GM23338 (cell line): ENCODE measurements at regions not wholly inside any gene's neighbourhood (a gene's known extent, or its start where the extent isn't known, plus 50 kb on each side); places are given as distances from the start of the nearest gene placed in this dataset.

ENCODE experiments used
- ATAC-seq: fragments of 200-7000 bp; cut with Tn5 transposase; 3 replicates; pipeline ENCODE4 v1.9.1; 2020
- DNase-seq: peaks from one replicate; pipeline ENCODE4 v3.0.0-alpha.2; 2015; ENCODE audit warnings: low spot score
- H2AFZ ChIP-seq: fragments of 200-600 bp; sonication (generic); 2 replicates; pipeline ENCODE4 v1.8.0; 2016; ENCODE audit warnings: antibody characterized with exemption, mild to moderate bottlenecking, moderate library complexity
- H3F3A ChIP-seq: fragments of 200-600 bp; sonication (generic); replicated peaks from 2 replicates; pipeline ENCODE4 v1.8.0; 2017; ENCODE audit warnings: antibody characterized with exemption, mixed run types, low read depth
- H3K27ac ChIP-seq: fragments of 200-600 bp; sonication (generic); 2 replicates; pipeline ENCODE4 v1.6.1; 2016; ENCODE audit warnings: low read depth
- H3K27me3 ChIP-seq: fragments of 200-600 bp; sonication (generic); 2 replicates; pipeline ENCODE4 v1.8.0; 2016; ENCODE audit warnings: mild to moderate bottlenecking, mixed run types, moderate library complexity; ENCODE audit not compliant: insufficient read depth
- H3K36me3 ChIP-seq: fragments of 200-600 bp; sonication (generic); 2 replicates; pipeline ENCODE4 v1.8.0; 2016; ENCODE audit warnings: mild to moderate bottlenecking; ENCODE audit not compliant: insufficient read depth
- H3K4me1 ChIP-seq: fragments of 200-600 bp; sonication (generic); 2 replicates; pipeline ENCODE4 v1.8.0; 2016; ENCODE audit warnings: mild to moderate bottlenecking, moderate library complexity; ENCODE audit not compliant: insufficient read depth
- H3K4me2 ChIP-seq: fragments of 200-600 bp; sonication (generic); 2 replicates; pipeline ENCODE4 v1.7.1; 2017; ENCODE audit warnings: mixed run types
- H3K4me3 ChIP-seq: fragments of 200-600 bp; sonication (generic); 2 replicates; pipeline ENCODE4 v1.6.1; 2016; ENCODE audit warnings: mixed run types
- H3K79me2 ChIP-seq: fragments of 200-600 bp; sonication (generic); replicated peaks from 2 replicates; pipeline ENCODE4 v1.8.0; 2017; ENCODE audit warnings: mild to moderate bottlenecking; ENCODE audit not compliant: insufficient read depth
- H3K9me2 ChIP-seq: fragments of 200-600 bp; sonication (generic); 2 replicates; pipeline ENCODE4 v1.8.0; 2017; ENCODE audit not compliant: insufficient read depth
- H4K20me1 ChIP-seq: fragments of 200-600 bp; sonication (generic); replicated peaks from 2 replicates; pipeline ENCODE4 v1.8.0; 2017; ENCODE audit warnings: mild to moderate bottlenecking; ENCODE audit not compliant: insufficient read depth
- H3K27ac Mint-ChIP-seq: 2 replicates; pipeline ENCODE4 v1.8.0; 2020; ENCODE audit warnings: inconsistent platforms, mild to moderate bottlenecking, moderate library complexity, mixed read lengths
- H3K27me3 Mint-ChIP-seq: 3 replicates; pipeline ENCODE4 v1.8.0; 2022; ENCODE audit warnings: low read depth, mild to moderate bottlenecking, moderate library complexity, mixed read lengths, inconsistent platforms; ENCODE audit not compliant: insufficient read depth, poor library complexity
- H3K36me3 Mint-ChIP-seq: 3 replicates; pipeline ENCODE4 v1.8.0; 2021; ENCODE audit warnings: low read depth, mild to moderate bottlenecking, inconsistent platforms, moderate library complexity, mixed read lengths
- H3K4me1 Mint-ChIP-seq: 3 replicates; pipeline ENCODE4 v1.8.0; 2020; ENCODE audit warnings: mild to moderate bottlenecking, inconsistent platforms, mixed read lengths
- H3K4me3 Mint-ChIP-seq: 3 replicates; pipeline ENCODE4 v1.8.0; 2021; ENCODE audit warnings: moderate library complexity, mild to moderate bottlenecking, inconsistent platforms, mixed read lengths
- H3K9me3 Mint-ChIP-seq: 3 replicates; pipeline ENCODE4 v1.8.0; 2020; ENCODE audit warnings: moderate library complexity, mild to moderate bottlenecking, inconsistent platforms, mixed read lengths
- CREB1 ChIP-seq: fragments of 250-450 bp; sonication (Bioruptor Pico); IDR thresholded peaks from 2 replicates; pipeline ENCODE4 v1.5.0; 2020; ENCODE audit warnings: low read depth, mild to moderate bottlenecking, moderate library complexity
- CTCF ChIP-seq, 2 experiments: fragments of 200-600 bp in 1 of 2; sonication (generic) in 1 of 2; conservative IDR thresholded peaks; 2 replicates each; pipeline versions ENCODE4 v1.5.1 to v1.6.1; 2016 to 2017; ENCODE audit warnings: antibody characterized with exemption in 2 of 2, low read depth in 2 of 2, mild to moderate bottlenecking in 2 of 2, moderate library complexity in 1 of 2
- ETS1 ChIP-seq: IDR thresholded peaks from 2 replicates; pipeline ENCODE4 v1.6.1; 2016; ENCODE audit warnings: antibody characterized with exemption
- EZH2 ChIP-seq: fragments of 200-600 bp; sonication (generic); IDR thresholded peaks from one replicate; pipeline ENCODE4 v1.8.0; 2017; ENCODE audit warnings: antibody characterized with exemption, mild to moderate bottlenecking, low read depth; ENCODE audit not compliant: unreplicated experiment
- JUNB ChIP-seq: IDR thresholded peaks from one replicate; pipeline ENCODE4 v1.6.1; 2016; ENCODE audit warnings: antibody characterized with exemption; ENCODE audit not compliant: unreplicated experiment
- NANOG ChIP-seq: IDR thresholded peaks from 2 replicates; pipeline ENCODE4 v1.6.1; 2016; ENCODE audit warnings: antibody characterized with exemption, borderline replicate concordance
- REST ChIP-seq: IDR thresholded peaks from one replicate; pipeline ENCODE4 v1.6.1; 2018; ENCODE audit warnings: antibody characterized with exemption; ENCODE audit not compliant: unreplicated experiment
- STAT1 ChIP-seq: IDR thresholded peaks from one replicate; pipeline ENCODE4 v1.6.1; 2016; ENCODE audit warnings: antibody characterized with exemption; ENCODE audit not compliant: unreplicated experiment
- ZNF114 ChIP-seq: fragments of 250-450 bp; sonication (Bioruptor Pico); IDR thresholded peaks from 2 replicates; pipeline ENCODE4 v1.5.0; 2020; ENCODE audit warnings: mild to moderate bottlenecking, moderate library complexity
- ZNF331 ChIP-seq: fragments of 250-450 bp; sonication (Bioruptor Pico); IDR thresholded peaks from 2 replicates; pipeline ENCODE4 v1.5.0; 2020; ENCODE audit warnings: low read depth, mild to moderate bottlenecking, moderate library complexity
- TF ChIP-seq, protein P1 (sequence below): fragments of 250-450 bp; sonication (Bioruptor Pico); IDR thresholded peaks from 2 replicates; pipeline ENCODE4 v1.5.0; 2020; ENCODE audit warnings: mild to moderate bottlenecking, moderate library complexity

- TF ChIP-seq REST (no peak), JUNB (no peak), NANOG (no peak), CREB1 (no peak), EZH2 (no peak)
These were observed 361.1 kb upstream of the CLEC14A start (continued) for GRCh38 chr14:38616959-38617358.

DNA sequence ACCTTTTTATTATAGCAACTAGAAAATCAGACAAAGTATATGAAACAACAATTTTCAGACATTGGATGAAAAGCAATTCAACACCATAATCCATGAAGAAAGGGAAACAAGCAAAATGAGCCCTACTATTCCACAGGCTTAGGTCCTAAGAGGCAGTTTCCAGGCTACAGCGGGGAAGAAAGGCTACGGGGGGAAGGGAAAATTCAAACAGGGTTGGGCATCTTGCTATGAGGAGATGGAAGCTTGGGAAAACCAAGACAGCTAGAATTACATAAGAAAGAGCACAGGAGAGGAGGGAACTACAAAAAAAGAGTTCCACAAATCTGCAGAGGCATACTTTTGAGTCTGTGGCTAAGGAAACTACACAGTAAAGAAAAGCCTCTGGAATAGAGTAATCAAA is 356.0 kb upstream of the CLEC14A start:
- Histone ChIP-seq H3K36me3 (no peaks in the 10 kb centered on the region), H3K27me3 (no peaks in the 10 kb centered on the region), H3K9me2 (no peaks in the 10 kb centered on the region), H2AFZ (no peak overlapping the region), H3K4me2 (peak overlapping the region; percentile 13; the same call in 1 of the 2 replicates), H3K4me1 (0 out of 2 replicates have a peak, but pooled peaks cover 5% of the 10 kb centered on the region), H4K20me1 (no peaks in the 10 kb centered on the region), H3K4me3 (no peak overlapping the region), H3K79me2 (no peaks in the 10 kb centered on the region), H3K27ac (no peak overlapping the region), H3F3A (no peaks in the 10 kb centered on the region)
- H3K27me3 Mint-ChIP-seq = no peaks in the 10 kb centered on the region
- H3K4me1 Mint-ChIP-seq = peaks cover 12% of the 10 kb centered on the region; the same call in 2 of the 3 replicates
- peaks cover 4% of the 10 kb centered on the region; the same call in 2 of the 3 replicates for H3K9me3 Mint-ChIP-seq
- H3K4me3 Mint-ChIP-seq = no peak overlapping the region
- ATAC-seq (peak; percentile 78), DNase-seq (peak; percentile 62)
- H3K27ac Mint-ChIP-seq = no peak overlapping the region; the same call in 1 of the 2 replicates
- H3K36me3 Mint-ChIP-seq = no peaks in the 10 kb centered on the region
- no peak for TF ChIP-seq ETS1
- TF ChIP-seq EZH2 = no peak
- no peak for TF ChIP-seq ZNF331 (CRISPR knock-in tag)
- TF ChIP-seq, protein P1, sequence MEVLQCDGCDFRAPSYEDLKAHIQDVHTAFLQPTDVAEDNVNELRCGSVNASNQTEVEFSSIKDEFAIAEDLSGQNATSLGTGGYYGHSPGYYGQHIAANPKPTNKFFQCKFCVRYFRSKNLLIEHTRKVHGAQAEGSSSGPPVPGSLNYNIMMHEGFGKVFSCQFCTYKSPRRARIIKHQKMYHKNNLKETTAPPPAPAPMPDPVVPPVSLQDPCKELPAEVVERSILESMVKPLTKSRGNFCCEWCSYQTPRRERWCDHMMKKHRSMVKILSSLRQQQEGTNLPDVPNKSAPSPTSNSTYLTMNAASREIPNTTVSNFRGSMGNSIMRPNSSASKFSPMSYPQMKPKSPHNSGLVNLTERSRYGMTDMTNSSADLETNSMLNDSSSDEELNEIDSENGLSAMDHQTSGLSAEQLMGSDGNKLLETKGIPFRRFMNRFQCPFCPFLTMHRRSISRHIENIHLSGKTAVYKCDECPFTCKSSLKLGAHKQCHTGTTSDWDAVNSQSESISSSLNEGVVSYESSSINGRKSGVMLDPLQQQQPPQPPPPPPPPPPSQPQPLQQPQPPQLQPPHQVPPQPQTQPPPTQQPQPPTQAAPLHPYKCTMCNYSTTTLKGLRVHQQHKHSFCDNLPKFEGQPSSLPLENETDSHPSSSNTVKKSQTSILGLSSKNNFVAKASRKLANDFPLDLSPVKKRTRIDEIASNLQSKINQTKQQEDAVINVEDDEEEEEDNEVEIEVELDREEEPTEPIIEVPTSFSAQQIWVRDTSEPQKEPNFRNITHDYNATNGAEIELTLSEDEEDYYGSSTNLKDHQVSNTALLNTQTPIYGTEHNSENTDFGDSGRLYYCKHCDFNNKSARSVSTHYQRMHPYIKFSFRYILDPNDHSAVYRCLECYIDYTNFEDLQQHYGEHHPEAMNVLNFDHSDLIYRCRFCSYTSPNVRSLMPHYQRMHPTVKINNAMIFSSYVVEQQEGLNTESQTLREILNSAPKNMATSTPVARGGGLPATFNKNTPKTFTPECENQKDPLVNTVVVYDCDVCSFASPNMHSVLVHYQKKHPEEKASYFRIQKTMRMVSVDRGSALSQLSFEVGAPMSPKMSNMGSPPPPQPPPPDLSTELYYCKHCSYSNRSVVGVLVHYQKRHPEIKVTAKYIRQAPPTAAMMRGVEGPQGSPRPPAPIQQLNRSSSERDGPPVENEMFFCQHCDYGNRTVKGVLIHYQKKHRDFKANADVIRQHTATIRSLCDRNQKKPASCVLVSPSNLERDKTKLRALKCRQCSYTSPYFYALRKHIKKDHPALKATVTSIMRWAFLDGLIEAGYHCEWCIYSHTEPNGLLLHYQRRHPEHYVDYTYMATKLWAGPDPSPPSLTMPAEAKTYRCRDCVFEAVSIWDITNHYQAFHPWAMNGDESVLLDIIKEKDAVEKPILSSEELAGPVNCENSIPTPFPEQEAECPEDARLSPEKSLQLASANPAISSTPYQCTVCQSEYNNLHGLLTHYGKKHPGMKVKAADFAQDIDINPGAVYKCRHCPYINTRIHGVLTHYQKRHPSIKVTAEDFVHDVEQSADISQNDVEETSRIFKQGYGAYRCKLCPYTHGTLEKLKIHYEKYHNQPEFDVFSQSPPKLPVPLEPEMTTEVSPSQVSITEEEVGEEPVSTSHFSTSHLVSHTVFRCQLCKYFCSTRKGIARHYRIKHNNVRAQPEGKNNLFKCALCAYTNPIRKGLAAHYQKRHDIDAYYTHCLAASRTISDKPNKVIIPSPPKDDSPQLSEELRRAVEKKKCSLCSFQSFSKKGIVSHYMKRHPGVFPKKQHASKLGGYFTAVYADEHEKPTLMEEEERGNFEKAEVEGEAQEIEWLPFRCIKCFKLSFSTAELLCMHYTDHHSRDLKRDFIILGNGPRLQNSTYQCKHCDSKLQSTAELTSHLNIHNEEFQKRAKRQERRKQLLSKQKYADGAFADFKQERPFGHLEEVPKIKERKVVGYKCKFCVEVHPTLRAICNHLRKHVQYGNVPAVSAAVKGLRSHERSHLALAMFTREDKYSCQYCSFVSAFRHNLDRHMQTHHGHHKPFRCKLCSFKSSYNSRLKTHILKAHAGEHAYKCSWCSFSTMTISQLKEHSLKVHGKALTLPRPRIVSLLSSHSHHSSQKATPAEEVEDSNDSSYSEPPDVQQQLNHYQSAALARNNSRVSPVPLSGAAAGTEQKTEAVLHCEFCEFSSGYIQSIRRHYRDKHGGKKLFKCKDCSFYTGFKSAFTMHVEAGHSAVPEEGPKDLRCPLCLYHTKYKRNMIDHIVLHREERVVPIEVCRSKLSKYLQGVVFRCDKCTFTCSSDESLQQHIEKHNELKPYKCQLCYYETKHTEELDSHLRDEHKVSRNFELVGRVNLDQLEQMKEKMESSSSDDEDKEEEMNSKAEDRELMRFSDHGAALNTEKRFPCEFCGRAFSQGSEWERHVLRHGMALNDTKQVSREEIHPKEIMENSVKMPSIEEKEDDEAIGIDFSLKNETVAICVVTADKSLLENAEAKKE (CRISPR knock-in tag) = no peak
- TF ChIP-seq JUNB = no peak
- TF ChIP-seq ZNF114 (CRISPR knock-in tag) = no peak
- no peak for TF ChIP-seq CTCF (conservative IDR thresholded peaks at IDR 0.05; ENCODE audit: low read depth in 2 of 2)
- TF ChIP-seq STAT1 = no peak
